SK-N-SH (cell line): ENCODE measurements at regions not wholly inside any gene's neighbourhood (a gene's known extent, or its start where the extent isn't known, plus 50 kb on each side); places are given as distances from the start of the nearest gene placed in this dataset.

ENCODE experiments used
- CTCF ChIA-PET: fragments of 300-600, 350-600 bp; formaldehyde crosslinking; extraction: SDS; loops from one replicate; lab custom pipeline; 2021; lab: Yijun Ruan, JAX
- POLR2A ChIA-PET: fragments of 350-600 bp; sonication (Branson Sonifier 250); formaldehyde crosslinking; extraction: SDS; loops from one replicate; lab custom pipeline; 2020; ENCODE audit warnings: antibody characterized with exemption, inconsistent platforms; lab: Yijun Ruan, JAX
- DNase-seq: peaks from one replicate; pipeline ENCODE4 v3.0.0; 2012
- H2AFZ ChIP-seq: fragments of 200-600 bp; sonication (generic); 2 replicates; pipeline ENCODE4 v1.8.1; 2016; ENCODE audit warnings: antibody characterized with exemption, mild to moderate bottlenecking, low read depth
- H3F3A ChIP-seq: fragments of 200-600 bp; sonication (generic); replicated peaks from 2 replicates; pipeline ENCODE3; 2016; ENCODE audit warnings: antibody characterized with exemption, mild to moderate bottlenecking; ENCODE audit not compliant: insufficient read depth
- H3K27ac ChIP-seq, 2 experiments: fragments of 200-500 bp in 1 of 2; fragments of 200-600 bp in 1 of 2; sonication (Bioruptor generic) in 1 of 2; sonication (generic), shearing (Covaris generic) in 1 of 2; 2 replicates each; pipeline versions ENCODE4 v1.5.1 to v1.6.1; 2014 to 2016; ENCODE audit warnings: low read depth in 2 of 2, inconsistent platforms in 1 of 2, low read length in 1 of 2, mild to moderate bottlenecking in 1 of 2, mixed read lengths in 1 of 2
- H3K27me3 ChIP-seq: fragments of 200-600 bp; sonication (generic), shearing (Covaris generic); 2 replicates; pipeline ENCODE4 v1.6.1; 2016; ENCODE audit warnings: mixed run types; ENCODE audit not compliant: insufficient read depth
- H3K36me3 ChIP-seq, 2 experiments: fragments of 200-500 bp in 1 of 2; fragments of 200-600 bp in 1 of 2; sonication (Bioruptor generic) in 1 of 2; sonication (generic) in 1 of 2; replicated peaks in 1 of 2; 2 replicates each; pipeline versions ENCODE3 to v1.5.1; 2014 to 2016; ENCODE audit warnings: low read length in 1 of 2, mild to moderate bottlenecking in 1 of 2; ENCODE audit not compliant: insufficient read depth in 2 of 2, control insufficient read depth in 1 of 2
- H3K4me1 ChIP-seq, 2 experiments: fragments of 200-500 bp in 1 of 2; fragments of 200-600 bp in 1 of 2; sonication (Bioruptor generic) in 1 of 2; sonication (generic), shearing (Covaris generic) in 1 of 2; 2 replicates each; pipeline versions ENCODE4 v1.5.1 to v1.6.1; 2014 to 2016; ENCODE audit warnings: low read depth in 1 of 2, low read length in 1 of 2, mixed run types in 1 of 2; ENCODE audit not compliant: insufficient read depth in 2 of 2, control insufficient read depth in 1 of 2
- H3K4me2 ChIP-seq: fragments of 200-600 bp; sonication (generic), shearing (Covaris generic); 2 replicates; pipeline ENCODE4 v1.6.1; 2017; ENCODE audit warnings: mixed run types
- H3K4me3 ChIP-seq, 2 experiments: fragments of 200-500 bp in 1 of 2; fragments of 200-600 bp in 1 of 2; sonication (Bioruptor generic) in 1 of 2; sonication (generic), shearing (Covaris generic) in 1 of 2; 2 replicates each; pipeline versions ENCODE4 v1.5.1 to v1.8.1; 2014 to 2016; ENCODE audit warnings: low read depth in 2 of 2, inconsistent platforms in 1 of 2, low read length in 1 of 2, mild to moderate bottlenecking in 1 of 2, mixed read lengths in 1 of 2, moderate library complexity in 1 of 2
- H3K79me2 ChIP-seq: fragments of 200-600 bp; sonication (generic); 2 replicates; pipeline ENCODE4 v1.8.1; 2017; ENCODE audit warnings: mild to moderate bottlenecking; ENCODE audit not compliant: insufficient read depth
- H3K9ac ChIP-seq: fragments of 200-600 bp; sonication (generic); 2 replicates; pipeline ENCODE4 v1.6.1; 2017; ENCODE audit warnings: mixed run types
- H3K9me2 ChIP-seq: fragments of 200-600 bp; sonication (generic); 2 replicates; pipeline ENCODE4 v1.6.1; 2017; ENCODE audit warnings: mixed run types
- H3K9me3 ChIP-seq: fragments of 200-600 bp; sonication (generic); 2 replicates; pipeline ENCODE4 v1.6.1; 2017; ENCODE audit warnings: mixed run types, mild to moderate bottlenecking, moderate library complexity
- H4K20me1 ChIP-seq: fragments of 200-600 bp; sonication (generic); 2 replicates; pipeline ENCODE4 v1.6.1; 2017; ENCODE audit warnings: mild to moderate bottlenecking, mixed run types; ENCODE audit not compliant: insufficient read depth
- CHD2 ChIP-seq: fragments of 150-350 bp; IDR thresholded peaks from 2 replicates; pipeline ENCODE4 v1.6.1; 2018; ENCODE audit warnings: low read length; ENCODE audit not compliant: partially characterized antibody
- CTCF ChIP-seq: fragments of 200-600 bp; sonication (generic); IDR thresholded peaks from 2 replicates; pipeline ENCODE4 v1.6.1; 2017; ENCODE audit warnings: antibody characterized with exemption, mild to moderate bottlenecking, moderate library complexity
- ELF1 ChIP-seq: IDR thresholded peaks from 2 replicates; pipeline ENCODE4 v1.4.0; 2012
- EP300 ChIP-seq, 2 experiments: IDR thresholded peaks; 2 replicates each; pipeline versions ENCODE4 v1.4.0 to v1.6.1; 2012; ENCODE audit warnings: borderline replicate concordance in 1 of 2, low read depth in 1 of 2, low read length in 1 of 2
- EZH2phosphoT487 ChIP-seq: fragments of 200-600 bp; sonication (generic); IDR thresholded peaks from 2 replicates; pipeline ENCODE4 v1.6.1; 2017; ENCODE audit warnings: low read depth, mixed run types, mild to moderate bottlenecking, antibody characterized with exemption, moderate library complexity, borderline replicate concordance
- FOXJ3 ChIP-seq: sonication (generic); formaldehyde crosslinking; IDR thresholded peaks from 2 replicates; pipeline ENCODE4 v1.5.1; 2020; ENCODE audit warnings: mild to moderate bottlenecking, missing genetic modification reagents
- GABPA ChIP-seq: IDR thresholded peaks from 2 replicates; pipeline ENCODE4 v1.4.0; 2012; ENCODE audit warnings: low read depth, mild to moderate bottlenecking
- GATA2 ChIP-seq: sonication (generic); formaldehyde crosslinking; IDR thresholded peaks from 2 replicates; pipeline ENCODE4 v1.5.0; 2020; ENCODE audit warnings: mild to moderate bottlenecking, missing genetic modification reagents
- MAX ChIP-seq: IDR thresholded peaks from 2 replicates; pipeline ENCODE4 v1.4.0; 2012; ENCODE audit warnings: low read depth
- POLR2AphosphoS5 ChIP-seq: IDR thresholded peaks from 2 replicates; pipeline ENCODE4 v1.6.1; 2012; ENCODE audit warnings: low read depth, low read length
- RAD21 ChIP-seq: IDR thresholded peaks from 2 replicates; pipeline ENCODE4 v1.6.1; 2012; ENCODE audit warnings: mild to moderate bottlenecking, low read length
- RCOR1 ChIP-seq: fragments of 150-350 bp; IDR thresholded peaks from 2 replicates; pipeline ENCODE4 v1.6.1; 2017; ENCODE audit warnings: antibody characterized with exemption, low read length
- TCF12 ChIP-seq: IDR thresholded peaks from 2 replicates; pipeline ENCODE4 v1.4.0; 2012
- USF1 ChIP-seq: IDR thresholded peaks from 2 replicates; pipeline ENCODE4 v1.4.0; 2012; ENCODE audit warnings: low read depth, borderline replicate concordance
- USF2 ChIP-seq: fragments of 150-350 bp; IDR thresholded peaks from 2 replicates; pipeline ENCODE4 v1.6.1; 2017; ENCODE audit warnings: antibody characterized with exemption, low read length, low read depth, borderline replicate concordance
- YY1 ChIP-seq: IDR thresholded peaks from 2 replicates; pipeline ENCODE4 v1.4.0; 2012; ENCODE audit warnings: low read depth, mild to moderate bottlenecking
- WGBS: methylation state at CpG from one replicate; pipeline ENCODE4 v1.1.6; 2017; ENCODE audit warnings: low lambda C conversion rate; 5-methylcytosine and 5-hydroxymethylcytosine counted together
- TF ChIP-seq, protein P1 (sequence below): IDR thresholded peaks from 2 replicates; pipeline ENCODE4 v1.4.0; 2012; ENCODE audit warnings: low read depth, borderline replicate concordance

- no peak for TF ChIP-seq EP300 (IDR thresholded peaks at IDR 0.05; ENCODE audit: borderline replicate concordance in 1 of 2, low read depth in 1 of 2, low read length in 1 of 2)
- TF ChIP-seq USF1: no peak
- no peak for TF ChIP-seq TCF12
- TF ChIP-seq, protein P1, sequence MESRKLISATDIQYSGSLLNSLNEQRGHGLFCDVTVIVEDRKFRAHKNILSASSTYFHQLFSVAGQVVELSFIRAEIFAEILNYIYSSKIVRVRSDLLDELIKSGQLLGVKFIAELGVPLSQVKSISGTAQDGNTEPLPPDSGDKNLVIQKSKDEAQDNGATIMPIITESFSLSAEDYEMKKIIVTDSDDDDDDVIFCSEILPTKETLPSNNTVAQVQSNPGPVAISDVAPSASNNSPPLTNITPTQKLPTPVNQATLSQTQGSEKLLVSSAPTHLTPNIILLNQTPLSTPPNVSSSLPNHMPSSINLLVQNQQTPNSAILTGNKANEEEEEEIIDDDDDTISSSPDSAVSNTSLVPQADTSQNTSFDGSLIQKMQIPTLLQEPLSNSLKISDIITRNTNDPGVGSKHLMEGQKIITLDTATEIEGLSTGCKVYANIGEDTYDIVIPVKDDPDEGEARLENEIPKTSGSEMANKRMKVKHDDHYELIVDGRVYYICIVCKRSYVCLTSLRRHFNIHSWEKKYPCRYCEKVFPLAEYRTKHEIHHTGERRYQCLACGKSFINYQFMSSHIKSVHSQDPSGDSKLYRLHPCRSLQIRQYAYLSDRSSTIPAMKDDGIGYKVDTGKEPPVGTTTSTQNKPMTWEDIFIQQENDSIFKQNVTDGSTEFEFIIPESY: no peak
- TF ChIP-seq, all 33 proteins: peak for 0
Observed at GRCh38 chr12:61894168-61894567, 366.0 kb upstream of the USP15 start (continued).

- ChIA-PET CTCF (no interaction called here), POLR2A (no interaction called here)
- H3K9me2 ChIP-seq: no peaks in the 10 kb centered on the region
- H3K9ac ChIP-seq: no peak overlapping the region
- H2AFZ ChIP-seq: no peak overlapping the region
- TF ChIP-seq, protein P1: no peak
- TF ChIP-seq USF2 (no peak), ELF1 (no peak)
- no peaks in the 10 kb centered on the region for H3K4me1 ChIP-seq
- DNase-seq: no peak
- H4K20me1 ChIP-seq: no peaks in the 10 kb centered on the region
- H3F3A ChIP-seq: no peaks in the 10 kb centered on the region
- no peak overlapping the region for H3K4me2 ChIP-seq
- no peaks in the 10 kb centered on the region for H3K36me3 ChIP-seq
- H3K9me3 ChIP-seq: no peaks in the 10 kb centered on the region
- H3K4me3 ChIP-seq: no peak overlapping the region
- no peaks in the 10 kb centered on the region for H3K27me3 ChIP-seq
- no peak overlapping the region for H3K27ac ChIP-seq
- no peaks in the 10 kb centered on the region for H3K79me2 ChIP-seq
Observed at GRCh38 chr12:61896436-61896835, 363.8 kb upstream of the USP15 start.

GRCh38 chr12:61902403-61902802 lies 357.8 kb upstream of the USP15 start:
- Histone ChIP-seq H3K9me2 (no peaks in the 10 kb centered on the region), H3K36me3 (no peaks in the 10 kb centered on the region), H3K9me3 (no peaks in the 10 kb centered on the region), H3K27me3 (no peaks in the 10 kb centered on the region), H4K20me1 (no peaks in the 10 kb centered on the region), H3K79me2 (no peaks in the 10 kb centered on the region), H2AFZ (no peak overlapping the region), H3F3A (no peaks in the 10 kb centered on the region), H3K4me3 (no peak overlapping the region), H3K9ac (no peak overlapping the region), H3K4me1 (no peaks in the 10 kb centered on the region), H3K27ac (no peak overlapping the region), H3K4me2 (no peak overlapping the region)
- ChIA-PET POLR2A (no interaction called here), CTCF (no interaction called here)
- 0% methylated on average over 1 of the region's 1 CpG for WGBS
- no peak for DNase-seq
- no peak for TF ChIP-seq YY1
- TF ChIP-seq RAD21: no peak
- TF ChIP-seq MAX: no peak
- no peak for TF ChIP-seq USF1
- no peak for TF ChIP-seq POLR2AphosphoS5
- TF ChIP-seq CTCF: no peak
- no peak for TF ChIP-seq CHD2
- no peak for TF ChIP-seq USF2
- TF ChIP-seq FOXJ3 (CRISPR knock-in tag): no peak
- TF ChIP-seq EZH2phosphoT487: no peak
- no peak for TF ChIP-seq RCOR1
- TF ChIP-seq GATA2 (CRISPR knock-in tag): no peak
- TF ChIP-seq GABPA: no peak
